IMR-90 (cell line): ENCODE measurements at regions not wholly inside any gene's neighbourhood (a gene's known extent, or its start where the extent isn't known, plus 50 kb on each side); places are given as distances from the start of the nearest gene placed in this dataset.

Source experiments
- ATAC-seq: fragments of 200-7000 bp; cut with Tn5 transposase; 2 replicates; pipeline ENCODE4 v1.9.1; 2020; ENCODE audit warnings: low read depth, mild to moderate bottlenecking, moderate library complexity
- BruUV-seq: library from RNA; stranded (reverse); fragments of 400-500 nt; replicated peaks from 2 replicates; lab custom pipeline; 2021; lab: Mats Ljungman, UMichigan
- CTCF ChIA-PET: fragments of 300-600 bp; formaldehyde crosslinking; extraction: SDS; loops from one replicate; lab custom pipeline; 2021; ENCODE audit warnings: antibody characterized with exemption; lab: Yijun Ruan, JAX
- POLR2A ChIA-PET: fragments of 300-600 bp; sonication (Branson Sonifier 250); formaldehyde crosslinking; loops from one replicate; lab custom pipeline; 2022; ENCODE audit warnings: antibody characterized with exemption; ENCODE audit not compliant: unreplicated experiment; lab: Charles Lee
- DNase-seq: peaks from one replicate; pipeline ENCODE4 v3.0.0; 2013
- H2AFZ ChIP-seq: replicated peaks from 2 replicates; pipeline ENCODE3; 2013; ENCODE audit warnings: low read length, mild to moderate bottlenecking; ENCODE audit not compliant: poor library complexity
- H2AK5ac ChIP-seq: 2 replicates; pipeline ENCODE4 v1.6.1; 2013; ENCODE audit warnings: low read depth, low read length, inconsistent platforms
- H2AK9ac ChIP-seq: replicated peaks from 2 replicates; pipeline ENCODE3; 2013; ENCODE audit warnings: mild to moderate bottlenecking, low read depth, low read length, moderate library complexity; ENCODE audit not compliant: poor library complexity
- H2BK120ac ChIP-seq: 2 replicates; pipeline ENCODE4 v1.6.1; 2013; ENCODE audit warnings: low read depth, low read length, inconsistent platforms
- H2BK15ac ChIP-seq: 3 replicates; pipeline ENCODE4 v1.6.1; 2013; ENCODE audit warnings: low read depth, low read length, inconsistent platforms
- H2BK20ac ChIP-seq: 2 replicates; pipeline ENCODE4 v1.6.1; 2013; ENCODE audit warnings: low read depth, mild to moderate bottlenecking, inconsistent platforms, low read length, moderate library complexity
- H2BK5ac ChIP-seq: 2 replicates; pipeline ENCODE4 v1.6.1; 2013; ENCODE audit warnings: mild to moderate bottlenecking, low read depth, low read length, inconsistent platforms; ENCODE audit not compliant: poor library complexity, severe bottlenecking
- H3K14ac ChIP-seq: replicated peaks from 2 replicates; pipeline ENCODE4 v1.6.1; 2013; ENCODE audit warnings: low read depth, low read length, inconsistent platforms
- H3K18ac ChIP-seq: 2 replicates; pipeline ENCODE4 v1.6.1; 2013; ENCODE audit warnings: low read depth, low read length, control low read depth
- H3K23ac ChIP-seq: 2 replicates; pipeline ENCODE4 v1.6.1; 2013; ENCODE audit warnings: low read depth, low read length, inconsistent platforms
- H3K27ac ChIP-seq: 2 replicates; pipeline ENCODE4 v1.5.1; 2013; ENCODE audit warnings: mild to moderate bottlenecking, control low read depth, low read length; ENCODE audit not compliant: insufficient read depth
- H3K27me3 ChIP-seq: 2 replicates; pipeline ENCODE4 v1.6.1; 2013; ENCODE audit warnings: low read length; ENCODE audit not compliant: control insufficient read depth, insufficient read depth
- H3K36me3 ChIP-seq: 2 replicates; pipeline ENCODE4 v1.6.1; 2013; ENCODE audit warnings: low read length, mixed read lengths; ENCODE audit not compliant: control insufficient read depth, insufficient read depth
- H3K4ac ChIP-seq: 2 replicates; pipeline ENCODE4 v1.6.1; 2013; ENCODE audit warnings: low read depth, low read length, inconsistent platforms
- H3K4me1 ChIP-seq: 2 replicates; pipeline ENCODE4 v1.6.1; 2013; ENCODE audit warnings: low read length, mixed read lengths; ENCODE audit not compliant: control insufficient read depth, insufficient read depth
- H3K4me2 ChIP-seq: 2 replicates; pipeline ENCODE4 v1.6.1; 2013; ENCODE audit warnings: low read depth, mild to moderate bottlenecking, control low read depth, low read length, moderate library complexity
- H3K4me3 ChIP-seq: 2 replicates; pipeline ENCODE4 v1.5.1; 2013; ENCODE audit warnings: low read depth, mild to moderate bottlenecking, control low read depth, low read length, moderate library complexity; ENCODE audit not compliant: insufficient read depth
- H3K56ac ChIP-seq: 2 replicates; pipeline ENCODE4 v1.6.1; 2013; ENCODE audit warnings: low read length, inconsistent platforms; ENCODE audit not compliant: insufficient read depth; ENCODE audit errors: extremely low read depth
- H3K79me1 ChIP-seq, 2 experiments: 2 replicates each; pipeline ENCODE4 v1.6.1; 2013; ENCODE audit warnings: low read length in 2 of 2, inconsistent platforms in 1 of 2, low read depth in 1 of 2
- H3K9ac ChIP-seq: 2 replicates; pipeline ENCODE4 v1.6.1; 2013; ENCODE audit warnings: low read depth, low read length, control low read depth
- H3K9me1 ChIP-seq: 2 replicates; pipeline ENCODE4 v1.6.1; 2013; ENCODE audit warnings: low read length, inconsistent platforms; ENCODE audit not compliant: insufficient read depth
- H3K9me3 ChIP-seq: 2 replicates; pipeline ENCODE4 v1.6.1; 2013; ENCODE audit warnings: low read length; ENCODE audit not compliant: control insufficient read depth, insufficient read depth
- H4K20me1 ChIP-seq: 2 replicates; pipeline ENCODE4 v1.6.1; 2013; ENCODE audit warnings: low read length, inconsistent platforms; ENCODE audit not compliant: insufficient read depth
- H4K5ac ChIP-seq: 2 replicates; pipeline ENCODE4 v1.6.1; 2013; ENCODE audit warnings: mild to moderate bottlenecking, low read depth, low read length, control low read depth
- H4K8ac ChIP-seq, 2 experiments: 2 replicates each; pipeline ENCODE4 v1.6.1; 2013; ENCODE audit warnings: low read depth in 2 of 2, low read length in 2 of 2, control low read depth in 1 of 2, inconsistent platforms in 1 of 2
- H4K91ac ChIP-seq: 2 replicates; pipeline ENCODE4 v1.6.1; 2013; ENCODE audit warnings: low read depth, low read length, inconsistent platforms; ENCODE audit not compliant: insufficient read depth
- BHLHE40 ChIP-seq: fragments of 150-350 bp; IDR thresholded peaks from 2 replicates; pipeline ENCODE4 v1.6.1; 2016; ENCODE audit warnings: mild to moderate bottlenecking, low read depth, low read length
- CEBPB ChIP-seq: IDR thresholded peaks from 2 replicates; pipeline ENCODE4 v1.6.1; 2012; ENCODE audit warnings: low read depth, low read length, improper control_type of control experiment
- CHD1 ChIP-seq: IDR thresholded peaks from 2 replicates; pipeline ENCODE4 v1.6.1; 2012; ENCODE audit warnings: low read depth, low read length, improper control_type of control experiment
- CTCF ChIP-seq: conservative IDR thresholded peaks from 2 replicates; pipeline ENCODE4 v1.5.1; 2012; ENCODE audit warnings: mild to moderate bottlenecking, low read depth, low read length, improper control_type of control experiment
- FOS ChIP-seq: fragments of 150-350 bp; IDR thresholded peaks from 2 replicates; pipeline ENCODE4 v1.6.1; 2016; ENCODE audit warnings: low read depth, low read length
- MAFK ChIP-seq: IDR thresholded peaks from 2 replicates; pipeline ENCODE4 v1.6.1; 2012; ENCODE audit warnings: low read depth, low read length, improper control_type of control experiment
- MAZ ChIP-seq: IDR thresholded peaks from 2 replicates; pipeline ENCODE4 v1.6.1; 2012; ENCODE audit warnings: low read depth, mild to moderate bottlenecking, low read length, improper control_type of control experiment, moderate library complexity, borderline replicate concordance
- POLR2A ChIP-seq: IDR thresholded peaks from 2 replicates; pipeline ENCODE4 v1.6.1; 2012; ENCODE audit warnings: mild to moderate bottlenecking, low read depth, low read length
- RAD21 ChIP-seq: IDR thresholded peaks from 2 replicates; pipeline ENCODE4 v1.6.1; 2012; ENCODE audit warnings: low read length, improper control_type of control experiment
- RFX5 ChIP-seq: IDR thresholded peaks from 2 replicates; pipeline ENCODE4 v1.8.0; 2012; ENCODE audit warnings: low read depth, mild to moderate bottlenecking, low read length, moderate library complexity
- SMC3 ChIP-seq: fragments of 150-350 bp; IDR thresholded peaks from 2 replicates; pipeline ENCODE4 v1.6.1; 2016; ENCODE audit warnings: low read depth, mild to moderate bottlenecking, antibody characterized with exemption, low read length, moderate library complexity
- WGBS, 2 experiments: methylation state at CpG; one replicate each; pipeline versions ENCODE4 v1.1.5 to v1.1.7; 2013; ENCODE audit warnings: missing lambda C conversion rate in 2 of 2; ENCODE audit not compliant: insufficient read length in 1 of 2; ENCODE audit errors: extremely low coverage in 2 of 2; 5-methylcytosine and 5-hydroxymethylcytosine counted together
- dilution Hi-C: fragments of 300-500 bp; cut with HindIII; formaldehyde crosslinking; loops from one replicate; pipeline ENCODE4 v1.14.3; 2018; ENCODE audit warnings: low sequenced_read_pairs; ENCODE audit not compliant: unreplicated experiment
- in situ Hi-C: fragments of 300-500 bp; cut with MboI; formaldehyde crosslinking; loops from 3 replicates; pipeline ENCODE4 v1.14.3; 2019; ENCODE audit warnings: low sequenced_read_pairs, inconsistent platforms, mixed read lengths
- intact Hi-C: fragments of 100-400 bp; cut with micrococcal nuclease; formaldehyde crosslinking; loops from 2 replicates; pipeline ENCODE4 v1.10.0; 2022
- TF ChIP-seq, protein P1 (sequence below): fragments of 150-350 bp; IDR thresholded peaks from 2 replicates; pipeline ENCODE4 v1.6.1; 2017; ENCODE audit warnings: mild to moderate bottlenecking, antibody characterized with exemption, low read length, low read depth
- TF ChIP-seq, protein P2 (sequence below): fragments of 150-350 bp; IDR thresholded peaks from 2 replicates; pipeline ENCODE4 v1.6.1; 2016; ENCODE audit warnings: low read depth, mild to moderate bottlenecking, low read length, moderate library complexity, borderline replicate concordance

- Histone ChIP-seq H2AK5ac (no peak overlapping the region), H2AK9ac (no peak overlapping the region), H3K4me1 (no peaks in the 10 kb centered on the region), H4K5ac (no peak overlapping the region), H2BK20ac (no peak overlapping the region), H3K9ac (no peak overlapping the region), H3K27ac (no peak overlapping the region), H3K4ac (no peak overlapping the region), H4K91ac (no peak overlapping the region), H4K8ac (no peak overlapping the region), H2BK120ac (no peak overlapping the region), H3K14ac (no peak overlapping the region), H3K9me3 (no peaks in the 10 kb centered on the region), H3K9me1 (no peaks in the 10 kb centered on the region), H3K4me2 (no peak overlapping the region), H2AFZ (no peak overlapping the region), H3K18ac (no peak overlapping the region), H3K4me3 (no peak overlapping the region), H3K27me3 (no peaks in the 10 kb centered on the region), H2BK15ac (no peak overlapping the region), H3K23ac (no peak overlapping the region), H3K36me3 (no peaks in the 10 kb centered on the region), H3K56ac (no peak overlapping the region), H2BK5ac (no peak overlapping the region), H4K20me1 (no peaks in the 10 kb centered on the region), H3K79me1 (no peaks in the 10 kb centered on the region)
- TF ChIP-seq, protein P1, sequence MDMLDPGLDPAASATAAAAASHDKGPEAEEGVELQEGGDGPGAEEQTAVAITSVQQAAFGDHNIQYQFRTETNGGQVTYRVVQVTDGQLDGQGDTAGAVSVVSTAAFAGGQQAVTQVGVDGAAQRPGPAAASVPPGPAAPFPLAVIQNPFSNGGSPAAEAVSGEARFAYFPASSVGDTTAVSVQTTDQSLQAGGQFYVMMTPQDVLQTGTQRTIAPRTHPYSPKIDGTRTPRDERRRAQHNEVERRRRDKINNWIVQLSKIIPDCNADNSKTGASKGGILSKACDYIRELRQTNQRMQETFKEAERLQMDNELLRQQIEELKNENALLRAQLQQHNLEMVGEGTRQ, result no peak
- TF ChIP-seq, protein P2, sequence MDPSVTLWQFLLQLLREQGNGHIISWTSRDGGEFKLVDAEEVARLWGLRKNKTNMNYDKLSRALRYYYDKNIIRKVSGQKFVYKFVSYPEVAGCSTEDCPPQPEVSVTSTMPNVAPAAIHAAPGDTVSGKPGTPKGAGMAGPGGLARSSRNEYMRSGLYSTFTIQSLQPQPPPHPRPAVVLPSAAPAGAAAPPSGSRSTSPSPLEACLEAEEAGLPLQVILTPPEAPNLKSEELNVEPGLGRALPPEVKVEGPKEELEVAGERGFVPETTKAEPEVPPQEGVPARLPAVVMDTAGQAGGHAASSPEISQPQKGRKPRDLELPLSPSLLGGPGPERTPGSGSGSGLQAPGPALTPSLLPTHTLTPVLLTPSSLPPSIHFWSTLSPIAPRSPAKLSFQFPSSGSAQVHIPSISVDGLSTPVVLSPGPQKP, result no peak
- TF ChIP-seq MAZ, result no peak
- no peak for TF ChIP-seq BHLHE40
- TF ChIP-seq RFX5, result no peak
- no peak for TF ChIP-seq CEBPB
- no peak for TF ChIP-seq FOS
- TF ChIP-seq CTCF, result no peak
- no peak for TF ChIP-seq RAD21
- no peak for TF ChIP-seq MAFK
- no peak for TF ChIP-seq CHD1
- TF ChIP-seq POLR2A, result no peak
- TF ChIP-seq SMC3, result no peak
- intact Hi-C loops (no loop called here), dilution Hi-C loops (no loop called here), in situ Hi-C loops (no loop called here)
- ChIA-PET POLR2A (no interaction called here), CTCF (no interaction called here)
- ATAC-seq, result no peak
- BruUV-seq, result no TSS peak
- 33% methylated on average over 3 of the region's 11 CpGs; no CpG with 5 or more reads in 1 of the 2 experiments for WGBS, 2 experiments
- no peak for DNase-seq
Observed at GRCh38 chr5:2020730-2021129, 138.0 kb upstream of the IRX4 start.
